Mesendoderm (in vitro differentiated cells): ENCODE measurements at regions not wholly inside any gene's neighbourhood (a gene's known extent, or its start where the extent isn't known, plus 50 kb on each side); places are given as distances from the start of the nearest gene placed in this dataset.

Experiments
- DNase-seq: peaks from one replicate; pipeline ENCODE4 v3.0.0; 2013
- H2AK5ac ChIP-seq: 2 replicates; pipeline ENCODE4 v1.6.1; 2013; ENCODE audit warnings: low read length, inconsistent platforms
- H2BK120ac ChIP-seq: 2 replicates; pipeline ENCODE4 v1.6.1; 2013; ENCODE audit warnings: low read depth, mild to moderate bottlenecking, low read length, moderate library complexity, mixed read lengths
- H2BK15ac ChIP-seq: replicated peaks from 2 replicates; pipeline ENCODE4 v1.6.1; 2013; ENCODE audit warnings: low read depth, mild to moderate bottlenecking, moderate library complexity
- H2BK5ac ChIP-seq: 2 replicates; pipeline ENCODE4 v1.6.1; 2013; ENCODE audit warnings: low read length, inconsistent platforms
- H3K18ac ChIP-seq: 2 replicates; pipeline ENCODE4 v1.6.1; 2013; ENCODE audit warnings: mild to moderate bottlenecking, low read length, mixed read lengths
- H3K23ac ChIP-seq: one replicate; pipeline ENCODE4 v1.6.1; 2013; ENCODE audit warnings: low read length
- H3K27ac ChIP-seq: 2 replicates; pipeline ENCODE4 v1.5.1; 2013; ENCODE audit warnings: low read depth, mild to moderate bottlenecking, inconsistent platforms, low read length, moderate library complexity
- H3K27me3 ChIP-seq: 2 replicates; pipeline ENCODE4 v1.6.1; 2013; ENCODE audit warnings: low read length, control low read depth, mild to moderate bottlenecking, inconsistent platforms; ENCODE audit not compliant: insufficient read depth, poor library complexity
- H3K36me3 ChIP-seq: 2 replicates; pipeline ENCODE4 v1.6.1; 2013; ENCODE audit warnings: low read length, inconsistent platforms; ENCODE audit not compliant: control insufficient read depth, insufficient read depth
- H3K4ac ChIP-seq: one replicate; pipeline ENCODE4 v1.6.1; 2013; ENCODE audit warnings: low read depth, mild to moderate bottlenecking, low read length, moderate library complexity
- H3K4me1 ChIP-seq: 2 replicates; pipeline ENCODE4 v1.6.1; 2013; ENCODE audit warnings: low read depth, low read length, inconsistent platforms; ENCODE audit not compliant: control insufficient read depth
- H3K4me2 ChIP-seq: 2 replicates; pipeline ENCODE4 v1.6.1; 2013; ENCODE audit warnings: low read length
- H3K4me3 ChIP-seq: 2 replicates; pipeline ENCODE4 v1.5.1; 2013; ENCODE audit warnings: mild to moderate bottlenecking, low read length
- H3K56ac ChIP-seq: one replicate; pipeline ENCODE4 v1.6.1; 2013; ENCODE audit warnings: low read length
- H3K79me1 ChIP-seq: 2 replicates; pipeline ENCODE4 v1.6.1; 2013; ENCODE audit warnings: low read length, inconsistent platforms
- H3K79me2 ChIP-seq: 2 replicates; pipeline ENCODE4 v1.6.1; 2013; ENCODE audit warnings: mild to moderate bottlenecking, low read length; ENCODE audit not compliant: control insufficient read depth, insufficient read depth
- H3K9ac ChIP-seq: 2 replicates; pipeline ENCODE4 v1.6.1; 2013; ENCODE audit warnings: low read length, inconsistent platforms
- H4K5ac ChIP-seq: one replicate; pipeline ENCODE4 v1.6.1; 2013; ENCODE audit warnings: low read length
- H4K8ac ChIP-seq: one replicate; pipeline ENCODE4 v1.6.1; 2013; ENCODE audit warnings: low read depth, mild to moderate bottlenecking, control low read depth, low read length, moderate library complexity
- WGBS: extraction: QIAGEN DNeasy Blood & Tissue Kit; methylation state at CpG from one replicate; pipeline ENCODE4 v1.1.7; 2013; ENCODE audit warnings: low lambda C conversion rate, missing lambda C conversion rate; ENCODE audit not compliant: insufficient coverage; ENCODE audit errors: extremely low coverage; 5-methylcytosine and 5-hydroxymethylcytosine counted together

- no peak overlapping the region for H3K4me2 ChIP-seq
- no peak overlapping the region for H2AK5ac ChIP-seq
- H3K18ac ChIP-seq = no peak overlapping the region
- H3K79me1 ChIP-seq = no peaks in the 10 kb centered on the region
- H3K27me3 ChIP-seq = no peaks in the 10 kb centered on the region
- no peak overlapping the region for H3K4ac ChIP-seq
- H2BK15ac ChIP-seq = no peak overlapping the region
- DNase-seq = no peak
- no peak overlapping the region for H3K27ac ChIP-seq
- no peak overlapping the region for H3K23ac ChIP-seq
- H4K5ac ChIP-seq = no peak overlapping the region
- no peaks in the 10 kb centered on the region for H3K36me3 ChIP-seq
- no CpG with 5 or more reads among the region's 5 CpGs for WGBS
- H3K9ac ChIP-seq = no peak overlapping the region
- no peaks in the 10 kb centered on the region for H3K4me1 ChIP-seq
- H3K56ac ChIP-seq = no peak overlapping the region
- H3K4me3 ChIP-seq = no peak overlapping the region
- H2BK120ac ChIP-seq = no peak overlapping the region
- no peaks in the 10 kb centered on the region for H3K79me2 ChIP-seq
- H4K8ac ChIP-seq = no peak overlapping the region
- H2BK5ac ChIP-seq = no peak overlapping the region
Measured at GRCh38 chr21:16590186-16590585, 860.4 kb downstream of the USP25 start.

GRCh38 chr21:16590641-16591292 lies 861.0 kb downstream of the USP25 start:
- DNase-seq = no peak
- no peak overlapping the region for H3K18ac ChIP-seq
- H3K9ac ChIP-seq = no peak overlapping the region
- H2BK5ac ChIP-seq = no peak overlapping the region
- no peak overlapping the region for H3K4me2 ChIP-seq
- no peak overlapping the region for H2BK120ac ChIP-seq
- no peak overlapping the region for H4K5ac ChIP-seq
- no peak overlapping the region for H2AK5ac ChIP-seq
- no peaks in the 10 kb centered on the region for H3K27me3 ChIP-seq
- H3K4ac ChIP-seq = no peak overlapping the region
- H2BK15ac ChIP-seq = no peak overlapping the region
- no peak overlapping the region for H3K23ac ChIP-seq
- no peak overlapping the region for H3K4me3 ChIP-seq
- H3K4me1 ChIP-seq = no peaks in the 10 kb centered on the region
- H3K56ac ChIP-seq = no peak overlapping the region
- WGBS = no CpG with 5 or more reads among the region's 5 CpGs
- no peaks in the 10 kb centered on the region for H3K79me2 ChIP-seq
- no peaks in the 10 kb centered on the region for H3K79me1 ChIP-seq
- H3K36me3 ChIP-seq = no peaks in the 10 kb centered on the region
- H4K8ac ChIP-seq = no peak overlapping the region
- no peak overlapping the region for H3K27ac ChIP-seq

GRCh38 chr21:16592381-16592780 lies 862.6 kb downstream of the USP25 start:
- Histone ChIP-seq H3K4ac (no peak overlapping the region), H3K27ac (no peak overlapping the region), H4K8ac (no peak overlapping the region), H2BK120ac (no peak overlapping the region), H3K27me3 (no peaks in the 10 kb centered on the region), H3K4me2 (no peak overlapping the region), H3K79me2 (no peaks in the 10 kb centered on the region), H4K5ac (no peak overlapping the region), H3K9ac (no peak overlapping the region), H2BK5ac (no peak overlapping the region), H2AK5ac (no peak overlapping the region), H3K36me3 (no peaks in the 10 kb centered on the region), H3K23ac (no peak overlapping the region), H3K4me3 (no peak overlapping the region), H2BK15ac (no peak overlapping the region), H3K79me1 (no peaks in the 10 kb centered on the region), H3K56ac (no peak overlapping the region), H3K4me1 (no peaks in the 10 kb centered on the region), H3K18ac (no peak overlapping the region)
- DNase-seq = no peak
- no CpG with 5 or more reads among the region's 5 CpGs for WGBS

- no peaks in the 10 kb centered on the region for H3K79me2 ChIP-seq
- H3K18ac ChIP-seq = no peak overlapping the region
- H3K4me1 ChIP-seq = no peaks in the 10 kb centered on the region
- H3K4me3 ChIP-seq = no peak overlapping the region
- H2AK5ac ChIP-seq = no peak overlapping the region
- no peak overlapping the region for H2BK5ac ChIP-seq
- no peaks in the 10 kb centered on the region for H3K79me1 ChIP-seq
- no peak overlapping the region for H3K27ac ChIP-seq
- no peak overlapping the region for H2BK120ac ChIP-seq
- H3K23ac ChIP-seq = no peak overlapping the region
- H3K4ac ChIP-seq = no peak overlapping the region
- H3K9ac ChIP-seq = no peak overlapping the region
- no peak overlapping the region for H3K4me2 ChIP-seq
- no peak overlapping the region for H2BK15ac ChIP-seq
- no peak overlapping the region for H4K8ac ChIP-seq
- no CpG with 5 or more reads among the region's 1 CpG for WGBS
- no peaks in the 10 kb centered on the region for H3K36me3 ChIP-seq
- no peak for DNase-seq
- no peak overlapping the region for H4K5ac ChIP-seq
- no peak overlapping the region for H3K56ac ChIP-seq
- no peaks in the 10 kb centered on the region for H3K27me3 ChIP-seq
Measured at GRCh38 chr21:16594191-16594590, 864.4 kb downstream of the USP25 start.

GRCh38 chr21:16596369-16596768 lies 866.6 kb downstream of the USP25 start:
- Histone ChIP-seq H3K56ac (no peak overlapping the region), H3K79me2 (no peaks in the 10 kb centered on the region), H4K8ac (no peak overlapping the region), H3K4ac (no peak overlapping the region), H3K4me3 (no peak overlapping the region), H3K79me1 (no peaks in the 10 kb centered on the region), H2AK5ac (no peak overlapping the region), H4K5ac (no peak overlapping the region), H2BK15ac (no peak overlapping the region), H3K9ac (no peak overlapping the region), H3K4me1 (no peaks in the 10 kb centered on the region), H3K23ac (no peak overlapping the region), H3K27ac (no peak overlapping the region), H3K36me3 (no peaks in the 10 kb centered on the region), H2BK120ac (no peak overlapping the region), H3K4me2 (no peak overlapping the region), H3K18ac (no peak overlapping the region), H2BK5ac (no peak overlapping the region), H3K27me3 (no peaks in the 10 kb centered on the region)
- no CpG with 5 or more reads among the region's 4 CpGs for WGBS
- no peak for DNase-seq

- H2AK5ac ChIP-seq = no peak overlapping the region
- no peak overlapping the region for H3K27ac ChIP-seq
- WGBS = no CpG with 5 or more reads among the region's 7 CpGs
Measured at GRCh38 chr21:16597753-16598152, 868.0 kb downstream of the USP25 start.

More at GRCh38 chr21:16597753-16598152, 868.0 kb downstream of the USP25 start:
- Histone ChIP-seq H3K4me3 (no peak overlapping the region), H3K36me3 (no peaks in the 10 kb centered on the region), H3K79me1 (no peaks in the 10 kb centered on the region), H2BK15ac (no peak overlapping the region), H3K18ac (no peak overlapping the region), H4K5ac (no peak overlapping the region), H3K4ac (no peak overlapping the region), H3K79me2 (no peaks in the 10 kb centered on the region), H3K23ac (no peak overlapping the region), H3K27me3 (no peaks in the 10 kb centered on the region), H2BK5ac (no peak overlapping the region), H3K56ac (no peak overlapping the region), H3K9ac (no peak overlapping the region), H4K8ac (no peak overlapping the region), H3K4me2 (no peak overlapping the region), H2BK120ac (no peak overlapping the region), H3K4me1 (no peaks in the 10 kb centered on the region)
- DNase-seq = no peak
